ENCODE measurements at regions not wholly inside any gene's neighbourhood (a gene's known extent, or its start where the extent isn't known, plus 50 kb on each side); places are given as distances from the start of the nearest gene placed in this dataset.

- H3K36me3 Mint-ChIP-seq (ENCODE audit: unreplicated experiment), result no peaks in the 10 kb centered on the region
- no peak overlapping the region for H3K4me3 Mint-ChIP-seq (ENCODE audit: unreplicated experiment)
- no peak for TF ChIP-seq CTCF (IDR thresholded peaks at IDR 0.05)
- peaks cover 89% of the 10 kb centered on the region for H3K27me3 Mint-ChIP-seq (ENCODE audit: unreplicated experiment)
- no peak overlapping the region for H3K27ac Mint-ChIP-seq (ENCODE audit: unreplicated experiment)
- DNase-seq (ENCODE audit: extremely low spot score, unreplicated experiment), result no peak
- no peaks in the 10 kb centered on the region for H3K4me1 Mint-ChIP-seq (ENCODE audit: unreplicated experiment)
- H3K9me3 Mint-ChIP-seq (ENCODE audit: unreplicated experiment), result no peaks in the 10 kb centered on the region
Observed at GRCh38 chr11:45362636-45363035, 76.5 kb upstream of the SYT13 start.

GRCh38 chr11:45361551-45361950 is 75.4 kb upstream of the SYT13 start:
- Mint-ChIP-seq H3K27me3 (ENCODE audit: unreplicated experiment) (peaks cover 90% of the 10 kb centered on the region), H3K4me3 (ENCODE audit: unreplicated experiment) (no peak overlapping the region), H3K36me3 (ENCODE audit: unreplicated experiment) (no peaks in the 10 kb centered on the region), H3K9me3 (ENCODE audit: unreplicated experiment) (no peaks in the 10 kb centered on the region), H3K27ac (ENCODE audit: unreplicated experiment) (no peak overlapping the region), H3K4me1 (ENCODE audit: unreplicated experiment) (no peaks in the 10 kb centered on the region)
- no peak for TF ChIP-seq CTCF (IDR thresholded peaks at IDR 0.05)
- DNase-seq (ENCODE audit: extremely low spot score, unreplicated experiment), result no peak

GRCh38 chr11:45355706-45356041 is 69.5 kb upstream of the SYT13 start:
- peak overlapping the region; percentile 75 for H3K4me3 Mint-ChIP-seq (ENCODE audit: unreplicated experiment)
- TF ChIP-seq CTCF (IDR thresholded peaks at IDR 0.05), result no peak
- H3K27ac Mint-ChIP-seq (ENCODE audit: unreplicated experiment), result no peak overlapping the region
- peaks cover 53% of the 10 kb centered on the region for H3K27me3 Mint-ChIP-seq (ENCODE audit: unreplicated experiment)
- no peaks in the 10 kb centered on the region for H3K36me3 Mint-ChIP-seq (ENCODE audit: unreplicated experiment)
- peaks cover 8% of the 10 kb centered on the region for H3K4me1 Mint-ChIP-seq (ENCODE audit: unreplicated experiment)
- H3K9me3 Mint-ChIP-seq (ENCODE audit: unreplicated experiment), result no peaks in the 10 kb centered on the region
- DNase-seq (ENCODE audit: extremely low spot score, unreplicated experiment), result no peak

- Mint-ChIP-seq H3K4me1 (ENCODE audit: unreplicated experiment) (peaks cover 8% of the 10 kb centered on the region), H3K27me3 (ENCODE audit: unreplicated experiment) (peaks cover 53% of the 10 kb centered on the region), H3K27ac (ENCODE audit: unreplicated experiment) (peak overlapping the region; percentile 75), H3K36me3 (ENCODE audit: unreplicated experiment) (no peaks in the 10 kb centered on the region), H3K9me3 (ENCODE audit: unreplicated experiment) (no peaks in the 10 kb centered on the region), H3K4me3 (ENCODE audit: unreplicated experiment) (peak overlapping the region; percentile 75)
- no peak for TF ChIP-seq CTCF (IDR thresholded peaks at IDR 0.05)
- peak; percentile 91 for DNase-seq (ENCODE audit: extremely low spot score, unreplicated experiment)
Observed at GRCh38 chr11:45354976-45355705, 69.0 kb upstream of the SYT13 start.

- no peak for DNase-seq (ENCODE audit: extremely low spot score, unreplicated experiment)
- no peaks in the 10 kb centered on the region for H3K9me3 Mint-ChIP-seq (ENCODE audit: unreplicated experiment)
- H3K27ac Mint-ChIP-seq (ENCODE audit: unreplicated experiment), result no peak overlapping the region
- H3K4me1 Mint-ChIP-seq (ENCODE audit: unreplicated experiment), result no peaks in the 10 kb centered on the region
- no peak for TF ChIP-seq CTCF (IDR thresholded peaks at IDR 0.05)
- H3K4me3 Mint-ChIP-seq (ENCODE audit: unreplicated experiment), result no peak overlapping the region
- H3K27me3 Mint-ChIP-seq (ENCODE audit: unreplicated experiment), result peaks cover 69% of the 10 kb centered on the region
- no peaks in the 10 kb centered on the region for H3K36me3 Mint-ChIP-seq (ENCODE audit: unreplicated experiment)
Observed at GRCh38 chr11:45348729-45349128, 62.6 kb upstream of the SYT13 start.

Data from osteocyte (in vitro differentiated cells).